ENCODE measurements at regions not wholly inside any gene's neighbourhood (a gene's known extent, or its start where the extent isn't known, plus 50 kb on each side); places are given as distances from the start of the nearest gene placed in this dataset.

DNA sequence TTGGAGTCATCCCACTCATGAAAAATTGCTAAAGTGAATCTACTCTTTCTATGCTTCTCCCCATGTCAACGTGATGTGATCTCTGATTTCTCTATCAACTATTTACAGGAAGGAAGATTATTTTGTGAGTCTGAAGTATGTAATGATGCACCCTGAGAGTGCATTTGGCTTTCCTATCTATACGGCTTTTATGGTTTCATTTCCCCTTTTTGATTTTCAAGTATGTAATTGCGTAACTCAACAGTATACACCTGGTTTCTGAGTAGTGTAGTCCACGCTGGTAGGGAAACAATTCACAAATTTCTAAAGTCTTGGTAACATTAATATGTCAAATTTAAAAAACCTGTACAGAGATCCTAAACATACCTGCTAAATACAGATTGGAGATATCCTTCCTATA, 194.7 kb upstream of the SEMA3A start (continued):
- TF ChIP-seq, protein P1, sequence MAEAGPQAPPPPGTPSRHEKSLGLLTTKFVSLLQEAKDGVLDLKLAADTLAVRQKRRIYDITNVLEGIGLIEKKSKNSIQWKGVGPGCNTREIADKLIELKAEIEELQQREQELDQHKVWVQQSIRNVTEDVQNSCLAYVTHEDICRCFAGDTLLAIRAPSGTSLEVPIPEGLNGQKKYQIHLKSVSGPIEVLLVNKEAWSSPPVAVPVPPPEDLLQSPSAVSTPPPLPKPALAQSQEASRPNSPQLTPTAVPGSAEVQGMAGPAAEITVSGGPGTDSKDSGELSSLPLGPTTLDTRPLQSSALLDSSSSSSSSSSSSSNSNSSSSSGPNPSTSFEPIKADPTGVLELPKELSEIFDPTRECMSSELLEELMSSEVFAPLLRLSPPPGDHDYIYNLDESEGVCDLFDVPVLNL (IDR thresholded peaks at IDR 0.05; ENCODE audit: low read depth, low read length) = no peak
- TF ChIP-seq, protein P2, sequence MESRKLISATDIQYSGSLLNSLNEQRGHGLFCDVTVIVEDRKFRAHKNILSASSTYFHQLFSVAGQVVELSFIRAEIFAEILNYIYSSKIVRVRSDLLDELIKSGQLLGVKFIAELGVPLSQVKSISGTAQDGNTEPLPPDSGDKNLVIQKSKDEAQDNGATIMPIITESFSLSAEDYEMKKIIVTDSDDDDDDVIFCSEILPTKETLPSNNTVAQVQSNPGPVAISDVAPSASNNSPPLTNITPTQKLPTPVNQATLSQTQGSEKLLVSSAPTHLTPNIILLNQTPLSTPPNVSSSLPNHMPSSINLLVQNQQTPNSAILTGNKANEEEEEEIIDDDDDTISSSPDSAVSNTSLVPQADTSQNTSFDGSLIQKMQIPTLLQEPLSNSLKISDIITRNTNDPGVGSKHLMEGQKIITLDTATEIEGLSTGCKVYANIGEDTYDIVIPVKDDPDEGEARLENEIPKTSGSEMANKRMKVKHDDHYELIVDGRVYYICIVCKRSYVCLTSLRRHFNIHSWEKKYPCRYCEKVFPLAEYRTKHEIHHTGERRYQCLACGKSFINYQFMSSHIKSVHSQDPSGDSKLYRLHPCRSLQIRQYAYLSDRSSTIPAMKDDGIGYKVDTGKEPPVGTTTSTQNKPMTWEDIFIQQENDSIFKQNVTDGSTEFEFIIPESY (IDR thresholded peaks at IDR 0.05) = no peak
- TF ChIP-seq, protein P3, sequence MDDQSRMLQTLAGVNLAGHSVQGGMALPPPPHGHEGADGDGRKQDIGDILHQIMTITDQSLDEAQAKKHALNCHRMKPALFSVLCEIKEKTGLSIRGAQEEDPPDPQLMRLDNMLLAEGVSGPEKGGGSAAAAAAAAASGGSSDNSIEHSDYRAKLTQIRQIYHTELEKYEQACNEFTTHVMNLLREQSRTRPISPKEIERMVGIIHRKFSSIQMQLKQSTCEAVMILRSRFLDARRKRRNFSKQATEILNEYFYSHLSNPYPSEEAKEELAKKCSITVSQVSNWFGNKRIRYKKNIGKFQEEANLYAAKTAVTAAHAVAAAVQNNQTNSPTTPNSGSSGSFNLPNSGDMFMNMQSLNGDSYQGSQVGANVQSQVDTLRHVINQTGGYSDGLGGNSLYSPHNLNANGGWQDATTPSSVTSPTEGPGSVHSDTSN (IDR thresholded peaks at IDR 0.05; ENCODE audit: insufficient replicate concordance, low read depth, low read length) = no peak
- no peak for TF ChIP-seq EGR1 (IDR thresholded peaks at IDR 0.05; ENCODE audit: borderline replicate concordance in 1 of 2, low read depth in 2 of 2, low read length in 2 of 2)
- peak; percentile 87 for TF ChIP-seq ZNF24 (IDR thresholded peaks at IDR 0.05)
- TF ChIP-seq, protein P4, sequence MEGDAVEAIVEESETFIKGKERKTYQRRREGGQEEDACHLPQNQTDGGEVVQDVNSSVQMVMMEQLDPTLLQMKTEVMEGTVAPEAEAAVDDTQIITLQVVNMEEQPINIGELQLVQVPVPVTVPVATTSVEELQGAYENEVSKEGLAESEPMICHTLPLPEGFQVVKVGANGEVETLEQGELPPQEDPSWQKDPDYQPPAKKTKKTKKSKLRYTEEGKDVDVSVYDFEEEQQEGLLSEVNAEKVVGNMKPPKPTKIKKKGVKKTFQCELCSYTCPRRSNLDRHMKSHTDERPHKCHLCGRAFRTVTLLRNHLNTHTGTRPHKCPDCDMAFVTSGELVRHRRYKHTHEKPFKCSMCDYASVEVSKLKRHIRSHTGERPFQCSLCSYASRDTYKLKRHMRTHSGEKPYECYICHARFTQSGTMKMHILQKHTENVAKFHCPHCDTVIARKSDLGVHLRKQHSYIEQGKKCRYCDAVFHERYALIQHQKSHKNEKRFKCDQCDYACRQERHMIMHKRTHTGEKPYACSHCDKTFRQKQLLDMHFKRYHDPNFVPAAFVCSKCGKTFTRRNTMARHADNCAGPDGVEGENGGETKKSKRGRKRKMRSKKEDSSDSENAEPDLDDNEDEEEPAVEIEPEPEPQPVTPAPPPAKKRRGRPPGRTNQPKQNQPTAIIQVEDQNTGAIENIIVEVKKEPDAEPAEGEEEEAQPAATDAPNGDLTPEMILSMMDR (IDR thresholded peaks at IDR 0.05 in 2 of 3, conservative IDR thresholded peaks at IDR 0.05 in 1 of 3; ENCODE audit: control insufficient read depth in 2 of 3, extremely low read depth in 1 of 3, insufficient read depth in 1 of 3, low read depth in 3 of 3, low read length in 3 of 3) = no peak
- TF ChIP-seq ASH2L (IDR thresholded peaks at IDR 0.05; ENCODE audit: borderline replicate concordance, low read depth) = no peak
- no peak for TF ChIP-seq HDGF (IDR thresholded peaks at IDR 0.05)
- TF ChIP-seq BCL11A (IDR thresholded peaks at IDR 0.05; ENCODE audit: low read depth, low read length) = peak; percentile 49; the same call in 1 of the 2 replicates
- TF ChIP-seq ZNF207 (IDR thresholded peaks at IDR 0.05; ENCODE audit: borderline replicate concordance) = no peak
- TF ChIP-seq TCF12 (IDR thresholded peaks at IDR 0.05; ENCODE audit: low read depth, low read length) = 0 out of 2 replicates have a peak, but pooled peaks have one; percentile 46
- 0 out of 2 replicates have a peak, but pooled peaks have one; percentile 32 for TF ChIP-seq PML (IDR thresholded peaks at IDR 0.05; ENCODE audit: low read length)
- TF ChIP-seq RCOR1 (conservative IDR thresholded peaks at IDR 0.05; ENCODE audit: low read depth, low read length) = no peak
- TF ChIP-seq IKZF2 (IDR thresholded peaks at IDR 0.05) = peak; percentile 42 to 66; a peak in 2 of 4 replicates
- TF ChIP-seq DPF2 (IDR thresholded peaks at IDR 0.05) = peak; percentile 87
- TF ChIP-seq CHD1 (IDR thresholded peaks at IDR 0.05; ENCODE audit: low read depth, low read length) = no peak
- TF ChIP-seq, protein P5, sequence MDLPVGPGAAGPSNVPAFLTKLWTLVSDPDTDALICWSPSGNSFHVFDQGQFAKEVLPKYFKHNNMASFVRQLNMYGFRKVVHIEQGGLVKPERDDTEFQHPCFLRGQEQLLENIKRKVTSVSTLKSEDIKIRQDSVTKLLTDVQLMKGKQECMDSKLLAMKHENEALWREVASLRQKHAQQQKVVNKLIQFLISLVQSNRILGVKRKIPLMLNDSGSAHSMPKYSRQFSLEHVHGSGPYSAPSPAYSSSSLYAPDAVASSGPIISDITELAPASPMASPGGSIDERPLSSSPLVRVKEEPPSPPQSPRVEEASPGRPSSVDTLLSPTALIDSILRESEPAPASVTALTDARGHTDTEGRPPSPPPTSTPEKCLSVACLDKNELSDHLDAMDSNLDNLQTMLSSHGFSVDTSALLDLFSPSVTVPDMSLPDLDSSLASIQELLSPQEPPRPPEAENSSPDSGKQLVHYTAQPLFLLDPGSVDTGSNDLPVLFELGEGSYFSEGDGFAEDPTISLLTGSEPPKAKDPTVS (IDR thresholded peaks at IDR 0.05; ENCODE audit: low read depth, low read length) = no peak
- peak; percentile 88 for TF ChIP-seq ATF7 (IDR thresholded peaks at IDR 0.05; ENCODE audit: low read depth)
- peak; percentile 70; the same call in 1 of the 2 replicates for TF ChIP-seq MTA3 (IDR thresholded peaks at IDR 0.05; ENCODE audit: borderline replicate concordance, low read length)
- no peak for TF ChIP-seq ZSCAN29 (IDR thresholded peaks at IDR 0.05)
- TF ChIP-seq NFXL1 (IDR thresholded peaks at IDR 0.05; ENCODE audit: borderline replicate concordance) = no peak

Data from GM12878 (cell line).